ENCODE measurements at regions not wholly inside any gene's neighbourhood (a gene's known extent, or its start where the extent isn't known, plus 50 kb on each side); places are given as distances from the start of the nearest gene placed in this dataset.

DNA sequence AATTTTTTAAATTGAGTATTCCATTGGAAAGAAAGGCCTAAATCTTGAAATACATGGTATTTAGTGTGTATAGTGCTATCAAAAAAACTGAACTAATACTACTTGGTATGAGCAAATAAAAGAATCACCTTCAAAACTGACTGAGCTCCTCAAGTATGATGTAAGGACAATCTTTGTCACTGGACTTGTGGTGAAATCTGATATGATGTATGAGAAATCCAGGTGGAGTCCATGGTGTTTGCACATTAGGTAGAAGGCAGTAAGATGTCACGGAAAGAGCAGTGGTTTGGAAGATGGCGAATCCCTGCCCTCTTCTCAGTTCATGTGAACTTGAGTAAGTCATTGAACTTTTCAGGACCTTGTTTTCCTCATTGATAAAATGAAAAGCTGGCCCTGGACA is 62.1 kb upstream of the COL1A2 start:
- H3K4me3 ChIP-seq (ENCODE audit: low read depth, low read length) = no peak overlapping the region
- TF ChIP-seq, protein P1, sequence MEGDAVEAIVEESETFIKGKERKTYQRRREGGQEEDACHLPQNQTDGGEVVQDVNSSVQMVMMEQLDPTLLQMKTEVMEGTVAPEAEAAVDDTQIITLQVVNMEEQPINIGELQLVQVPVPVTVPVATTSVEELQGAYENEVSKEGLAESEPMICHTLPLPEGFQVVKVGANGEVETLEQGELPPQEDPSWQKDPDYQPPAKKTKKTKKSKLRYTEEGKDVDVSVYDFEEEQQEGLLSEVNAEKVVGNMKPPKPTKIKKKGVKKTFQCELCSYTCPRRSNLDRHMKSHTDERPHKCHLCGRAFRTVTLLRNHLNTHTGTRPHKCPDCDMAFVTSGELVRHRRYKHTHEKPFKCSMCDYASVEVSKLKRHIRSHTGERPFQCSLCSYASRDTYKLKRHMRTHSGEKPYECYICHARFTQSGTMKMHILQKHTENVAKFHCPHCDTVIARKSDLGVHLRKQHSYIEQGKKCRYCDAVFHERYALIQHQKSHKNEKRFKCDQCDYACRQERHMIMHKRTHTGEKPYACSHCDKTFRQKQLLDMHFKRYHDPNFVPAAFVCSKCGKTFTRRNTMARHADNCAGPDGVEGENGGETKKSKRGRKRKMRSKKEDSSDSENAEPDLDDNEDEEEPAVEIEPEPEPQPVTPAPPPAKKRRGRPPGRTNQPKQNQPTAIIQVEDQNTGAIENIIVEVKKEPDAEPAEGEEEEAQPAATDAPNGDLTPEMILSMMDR (IDR thresholded peaks at IDR 0.05; ENCODE audit: insufficient read depth, low read depth, low read length) = no peak
- no peak for DNase-seq (ENCODE audit: low read depth)

DNA sequence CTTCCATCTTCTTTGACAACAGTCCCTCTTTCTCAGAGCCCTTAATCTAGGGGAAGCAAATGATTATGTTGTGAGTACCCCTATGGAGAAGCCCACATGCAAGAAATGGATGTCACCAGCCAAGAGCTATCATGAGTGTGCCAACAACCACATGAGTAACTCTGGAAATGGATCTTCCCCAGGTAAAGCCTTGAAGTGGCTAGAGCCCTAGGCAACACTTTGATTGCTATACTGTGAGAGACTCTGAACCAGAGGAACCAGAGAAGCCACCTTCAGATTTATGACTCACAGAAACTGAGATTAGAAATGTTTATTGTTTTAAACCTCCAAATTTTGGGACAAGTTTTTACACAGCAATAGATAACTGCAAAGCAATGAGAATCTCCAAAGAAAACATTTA is 60.9 kb upstream of the COL1A2 start:
- DNase-seq (ENCODE audit: low read depth) = no peak
- no peak overlapping the region for H3K4me3 ChIP-seq (ENCODE audit: low read depth, low read length)
- TF ChIP-seq, protein P1 (IDR thresholded peaks at IDR 0.05; ENCODE audit: insufficient read depth, low read depth, low read length) = no peak

DNA sequence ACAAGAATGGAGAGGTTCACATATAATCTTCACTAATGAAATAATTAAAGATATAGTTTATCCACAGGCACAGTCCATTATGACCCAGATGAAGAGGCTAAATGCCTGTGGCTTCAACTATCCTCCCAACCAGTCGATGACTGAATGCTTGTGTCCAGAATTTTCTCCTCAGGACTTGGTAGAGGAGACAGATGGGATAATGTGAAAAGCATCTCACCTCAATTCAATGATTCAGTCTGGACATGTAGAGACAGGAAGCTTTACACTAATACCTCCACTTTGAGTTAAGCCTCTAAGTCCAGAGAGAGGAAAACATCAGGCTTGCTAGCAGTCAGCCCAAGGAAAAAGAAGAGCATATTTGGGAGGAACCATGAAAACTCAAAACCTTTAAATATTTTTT is 59.1 kb upstream of the COL1A2 start:
- TF ChIP-seq, protein P1 (IDR thresholded peaks at IDR 0.05; ENCODE audit: insufficient read depth, low read depth, low read length) = no peak
- DNase-seq (ENCODE audit: low read depth) = no peak
- H3K4me3 ChIP-seq (ENCODE audit: low read depth, low read length) = no peak overlapping the region

DNA sequence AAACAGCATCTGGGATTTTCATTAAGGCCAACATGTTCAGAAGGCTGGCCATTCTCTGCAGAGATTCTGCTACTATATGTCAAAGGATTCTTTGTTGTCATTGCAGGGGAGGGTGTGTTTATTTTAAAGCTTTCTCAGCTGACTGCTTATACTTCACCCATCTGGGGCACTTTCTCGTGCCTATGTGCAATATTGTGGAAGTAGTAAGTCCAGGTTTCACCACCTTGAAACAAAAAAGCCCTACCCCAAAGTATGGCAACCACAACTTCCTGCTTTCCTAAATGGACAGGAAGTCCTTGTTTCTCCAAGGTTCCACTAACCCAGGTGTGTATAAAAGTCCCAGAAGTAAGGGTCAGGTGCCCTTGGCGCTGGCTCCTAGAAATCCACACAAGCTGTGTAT is 58.7 kb upstream of the COL1A2 start:
- no peak for DNase-seq (ENCODE audit: low read depth)
- TF ChIP-seq, protein P1 (IDR thresholded peaks at IDR 0.05; ENCODE audit: insufficient read depth, low read depth, low read length) = no peak
- H3K4me3 ChIP-seq (ENCODE audit: low read depth, low read length) = no peak overlapping the region

DNA sequence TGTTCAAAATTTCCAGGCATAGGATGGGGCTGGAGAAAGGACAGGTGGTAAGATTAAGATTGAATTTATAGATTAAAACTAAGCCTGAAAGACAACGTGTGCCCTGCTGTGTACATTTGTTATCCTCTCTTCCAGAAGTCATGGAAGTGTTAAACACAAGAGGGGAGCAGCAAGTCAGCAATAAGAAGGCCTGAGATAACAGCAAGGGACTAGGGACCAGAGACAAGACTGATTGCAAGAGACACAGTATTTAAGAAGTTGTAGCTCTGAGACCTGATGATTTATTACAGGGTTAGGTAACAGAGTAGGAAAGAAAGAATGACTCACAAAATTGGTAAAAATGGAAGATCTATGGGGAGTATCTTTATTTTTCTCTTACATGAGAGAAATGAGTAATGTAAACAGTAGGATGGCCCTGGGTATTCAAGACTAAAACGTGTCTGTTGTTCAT is 55.7 kb upstream of the COL1A2 start:
- TF ChIP-seq, protein P1 (IDR thresholded peaks at IDR 0.05; ENCODE audit: insufficient read depth, low read depth, low read length) = no peak
- DNase-seq (ENCODE audit: low read depth) = peak; percentile 81
- H3K4me3 ChIP-seq (ENCODE audit: low read depth, low read length) = no peak overlapping the region

DNA sequence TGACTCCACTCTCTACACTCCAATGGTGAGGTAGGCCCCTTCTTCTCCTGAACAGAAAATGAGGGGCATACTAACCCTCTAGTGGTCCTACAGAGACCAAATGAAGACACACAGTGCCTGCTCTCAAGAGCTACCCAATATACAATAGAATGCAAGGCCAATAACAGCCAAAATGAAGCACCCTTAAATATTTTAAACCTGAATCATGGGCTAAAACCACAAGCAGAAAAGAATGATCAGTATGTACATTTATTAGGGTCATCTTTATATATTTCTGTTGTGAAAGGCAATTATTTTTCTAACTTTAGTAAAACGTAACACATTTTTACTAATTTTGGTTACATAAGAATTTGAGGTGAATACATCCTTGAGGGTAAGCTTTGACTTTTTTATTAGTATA is 49.9 kb upstream of the COL1A2 start:
- no peak overlapping the region for H3K4me3 ChIP-seq (ENCODE audit: low read depth, low read length)
- DNase-seq (ENCODE audit: low read depth) = peak; percentile 55
- TF ChIP-seq, protein P1 (IDR thresholded peaks at IDR 0.05; ENCODE audit: insufficient read depth, low read depth, low read length) = no peak
